NCI-H146 treated with DMSO at 0.1 percent for 48 hours (cell line): ENCODE measurements at regions not wholly inside any gene's neighbourhood (a gene's known extent, or its start where the extent isn't known, plus 50 kb on each side); places are given as distances from the start of the nearest gene placed in this dataset.

Experiments used
- DNase-seq: peaks from one replicate; lab custom pipeline; 2025; ENCODE audit not compliant: unreplicated experiment; lab: John Stamatoyannopoulos, UW

DNA sequence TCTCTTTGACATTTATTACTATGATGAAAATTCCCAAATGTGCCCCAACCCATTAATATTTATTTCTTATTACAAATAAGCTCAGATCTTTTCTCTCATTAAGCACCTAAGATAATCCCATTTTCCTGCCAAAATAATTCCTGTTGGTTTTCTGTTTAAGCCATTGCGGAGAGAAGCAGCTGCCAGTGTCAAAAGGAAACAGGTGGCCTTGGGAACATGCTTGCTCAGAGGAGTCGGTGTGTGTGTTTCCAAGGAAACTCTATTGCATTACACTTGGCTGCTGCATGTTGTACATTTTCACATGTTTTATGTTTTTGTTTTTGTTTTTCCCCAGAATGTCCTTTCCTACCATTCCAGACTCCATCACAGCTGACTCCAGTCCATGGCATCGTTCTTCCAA, 56.4 kb downstream of the CD24 start:
- peak; percentile 33 for DNase-seq

DNA sequence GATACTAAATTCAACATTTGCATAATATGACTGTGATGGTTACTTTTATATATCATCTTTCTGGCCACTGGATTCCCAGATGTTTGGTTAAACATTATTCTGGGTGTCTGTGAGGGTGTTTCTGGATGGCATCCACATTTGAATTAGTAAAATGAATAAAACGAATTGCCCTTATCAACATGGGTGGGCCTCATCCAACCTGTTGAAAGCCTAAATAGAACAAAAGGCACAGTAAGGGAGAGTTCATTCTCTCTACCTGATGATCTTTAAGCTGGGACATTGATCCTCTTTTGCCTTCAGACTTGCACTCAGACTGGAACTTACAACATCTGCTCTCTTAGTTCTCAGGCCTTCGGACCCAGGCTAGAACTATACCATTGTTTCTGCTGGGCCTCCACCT, 57.6 kb downstream of the CD24 start:
- DNase-seq, result no peak

DNA sequence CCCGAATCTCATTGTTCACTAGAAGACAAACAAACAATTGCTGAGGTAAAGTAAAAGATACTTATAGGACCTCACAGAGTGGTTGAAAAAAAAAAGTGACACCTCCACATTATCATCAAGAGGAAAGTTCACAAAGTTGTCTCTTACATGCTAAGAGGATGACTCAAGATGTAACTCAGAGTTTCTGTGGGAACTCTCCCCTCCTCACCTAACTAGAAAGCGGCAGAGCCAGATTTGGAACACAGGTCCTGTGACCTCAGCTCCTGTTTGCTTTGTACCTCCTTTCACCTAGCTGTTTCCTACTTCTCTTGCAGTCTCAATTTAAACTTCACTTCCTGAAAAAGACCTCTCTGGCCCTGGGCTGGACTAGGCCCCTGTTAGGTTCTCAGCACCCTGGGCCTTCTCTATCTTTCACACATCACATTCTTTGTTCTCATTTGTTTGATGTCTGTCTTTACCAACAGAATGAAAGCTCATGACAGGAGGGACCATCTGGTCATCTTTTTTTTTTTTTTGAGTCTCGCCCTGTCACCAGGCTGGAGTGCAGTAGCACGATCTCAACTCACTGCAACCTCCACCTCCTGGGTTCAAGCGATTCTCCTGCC, 60.8 kb downstream of the CD24 start:
- no peak for DNase-seq

DNA sequence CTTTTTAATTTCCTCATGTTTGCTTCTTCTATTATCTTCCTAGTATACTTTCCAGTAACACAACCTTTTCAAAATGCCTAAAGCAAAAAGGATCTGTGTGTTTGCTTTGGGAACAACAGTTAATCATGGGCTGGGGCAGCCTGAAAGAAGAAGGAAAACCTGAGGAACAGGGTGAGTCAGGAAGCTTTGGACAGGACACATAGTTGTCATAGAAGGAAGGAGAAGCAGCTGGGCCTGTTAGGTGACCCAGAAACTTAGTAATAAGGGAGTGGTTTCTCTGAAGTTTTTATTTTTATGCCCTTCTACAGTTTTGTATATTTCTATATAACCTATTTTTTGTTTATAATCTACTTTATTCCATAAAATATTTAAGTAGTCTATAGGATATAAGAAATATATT, 61.4 kb downstream of the CD24 start:
- DNase-seq, result no peak

DNA sequence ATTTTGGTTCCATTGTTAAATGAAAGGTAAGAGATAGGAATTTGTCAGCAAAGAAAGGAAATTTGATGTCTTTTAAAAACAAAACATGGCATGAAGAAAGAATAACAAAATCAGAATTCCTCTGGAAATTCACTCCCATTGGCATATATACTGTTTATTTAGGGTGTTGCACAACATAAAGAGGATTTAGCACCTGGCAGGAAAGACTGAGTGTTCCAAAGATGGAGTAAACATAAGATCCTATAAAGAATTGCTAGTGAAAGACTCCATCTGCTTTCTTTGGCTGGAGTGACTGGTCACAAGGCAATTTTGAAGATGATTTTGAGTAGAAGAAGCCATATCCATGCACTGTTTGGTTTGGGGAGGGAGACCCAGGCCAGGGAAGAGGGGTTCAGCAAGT, 62.4 kb downstream of the CD24 start:
- no peak for DNase-seq

DNA sequence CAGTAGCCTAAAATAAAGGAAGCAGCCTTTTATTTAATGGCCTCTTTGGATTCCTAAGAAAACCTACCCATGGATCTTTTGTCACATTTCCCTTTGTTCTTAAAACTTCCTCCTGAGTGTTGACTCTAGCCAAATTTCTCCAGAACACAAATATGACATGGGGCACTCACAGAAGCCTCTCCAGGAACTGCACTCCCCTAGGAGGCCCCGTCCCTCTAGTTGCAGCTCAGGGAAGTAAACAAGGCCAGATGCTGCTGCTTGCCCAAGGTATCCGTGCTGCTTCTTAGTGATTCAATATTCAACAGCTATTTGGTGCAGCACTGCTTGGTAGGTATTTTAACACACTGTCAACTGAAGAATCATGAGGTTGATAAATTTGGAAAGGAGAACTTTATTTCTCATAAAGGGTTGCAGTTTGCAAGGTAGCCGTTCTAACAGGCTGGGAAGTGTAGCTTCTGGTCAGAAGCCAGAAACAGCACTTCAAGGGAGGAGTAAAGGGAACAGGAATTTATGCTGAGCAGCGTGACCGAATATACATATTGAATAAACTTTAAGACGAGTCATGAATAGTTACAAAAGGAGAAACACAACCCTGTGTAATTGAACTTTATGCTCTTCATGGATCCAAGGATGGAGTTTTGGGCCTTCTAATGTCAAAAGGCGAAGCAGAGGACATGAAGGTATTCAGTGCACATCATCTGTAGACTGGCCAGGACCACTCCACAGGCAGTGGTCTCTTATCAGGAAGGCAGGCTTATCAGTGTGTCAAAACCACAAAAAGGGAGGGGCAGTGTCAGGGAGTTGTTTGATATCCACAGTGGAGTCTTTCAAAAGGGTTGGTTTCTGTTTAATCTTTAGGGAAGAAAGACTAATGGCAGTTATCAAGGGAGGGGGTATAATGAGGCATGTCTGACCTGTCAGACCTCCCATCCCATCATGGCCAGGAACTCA, 63.3 kb downstream of the CD24 start:
- peak; percentile 48 for DNase-seq

DNA sequence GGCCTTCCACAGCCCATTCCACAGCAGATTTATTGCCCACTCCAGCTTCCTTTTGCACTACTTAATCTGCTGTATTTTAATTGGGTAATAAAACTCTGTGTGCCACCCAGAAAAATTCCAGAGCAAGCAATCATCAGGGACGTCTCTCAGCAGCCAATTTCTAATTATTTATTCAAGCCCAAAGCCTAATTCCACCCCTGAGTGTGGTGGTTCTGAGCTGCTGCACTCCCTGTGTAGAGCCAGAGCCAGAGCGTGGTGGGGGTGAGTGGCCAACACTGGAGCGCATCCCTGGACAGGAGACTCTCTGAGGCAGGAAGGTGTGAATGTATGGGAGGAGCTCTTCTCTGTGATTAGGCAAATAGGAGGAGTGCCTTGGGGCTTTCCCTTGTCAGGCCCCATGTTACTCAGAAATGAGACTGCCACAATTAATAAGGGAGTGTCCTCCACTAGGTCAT, 66.1 kb downstream of the CD24 start:
- peak; percentile 20 for DNase-seq

DNA sequence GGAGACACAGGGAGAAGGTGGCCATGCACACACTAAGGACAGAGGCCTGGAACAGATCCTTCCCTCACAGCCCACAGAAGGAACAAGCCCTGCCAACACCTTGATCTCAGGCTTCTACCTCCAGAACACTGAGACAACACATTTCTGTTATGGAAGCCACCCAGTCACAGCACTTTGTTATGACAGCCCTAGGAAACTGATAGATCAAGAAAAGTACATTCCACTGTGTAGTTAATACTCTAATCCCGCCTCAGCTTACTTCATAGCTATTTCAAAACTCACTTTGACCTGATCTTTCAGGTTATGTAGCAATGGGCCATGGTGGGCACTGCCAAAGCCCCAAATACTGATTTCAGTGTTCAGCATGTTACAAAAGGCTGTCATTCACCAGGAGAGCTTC, 66.8 kb downstream of the CD24 start:
- DNase-seq, result no peak

DNA sequence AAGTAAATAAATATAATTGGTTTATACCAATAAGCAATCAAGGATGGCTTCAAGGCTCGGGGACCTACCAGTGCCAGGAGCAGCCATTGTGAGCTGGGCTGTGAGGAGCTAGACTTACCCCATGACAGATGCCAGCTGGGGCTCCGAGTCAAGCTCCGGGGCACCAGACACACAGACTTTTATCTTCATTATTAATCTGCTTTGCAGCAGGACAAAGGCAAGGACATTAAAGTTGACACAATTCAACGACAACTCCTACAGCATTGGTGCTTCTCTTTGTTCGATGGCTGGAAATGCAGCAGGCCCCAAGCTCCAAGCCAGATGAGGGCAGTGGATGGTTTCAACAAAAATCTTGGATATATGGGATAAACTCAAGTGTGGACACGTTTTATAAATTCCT, 68.3 kb downstream of the CD24 start:
- no peak for DNase-seq

DNA sequence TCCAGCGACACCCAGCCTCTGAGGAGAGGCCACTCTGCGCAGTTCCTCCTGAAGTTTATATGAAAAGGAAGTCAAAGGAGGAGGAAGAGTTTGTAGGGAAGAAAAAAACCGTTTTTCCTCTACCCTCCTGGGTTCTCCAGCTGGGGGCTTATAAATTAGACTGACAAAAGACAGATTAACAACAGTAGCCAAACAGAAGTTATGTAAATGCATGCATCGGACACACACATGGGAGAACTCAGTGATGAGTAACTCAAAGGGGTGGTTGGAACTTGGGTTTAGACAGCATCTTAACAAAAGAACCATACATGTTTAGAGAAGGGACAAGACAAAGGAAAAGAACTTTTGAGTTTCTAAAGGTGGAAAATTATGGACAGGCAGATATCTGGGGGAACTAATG, 71.2 kb downstream of the CD24 start:
- no peak for DNase-seq

DNA sequence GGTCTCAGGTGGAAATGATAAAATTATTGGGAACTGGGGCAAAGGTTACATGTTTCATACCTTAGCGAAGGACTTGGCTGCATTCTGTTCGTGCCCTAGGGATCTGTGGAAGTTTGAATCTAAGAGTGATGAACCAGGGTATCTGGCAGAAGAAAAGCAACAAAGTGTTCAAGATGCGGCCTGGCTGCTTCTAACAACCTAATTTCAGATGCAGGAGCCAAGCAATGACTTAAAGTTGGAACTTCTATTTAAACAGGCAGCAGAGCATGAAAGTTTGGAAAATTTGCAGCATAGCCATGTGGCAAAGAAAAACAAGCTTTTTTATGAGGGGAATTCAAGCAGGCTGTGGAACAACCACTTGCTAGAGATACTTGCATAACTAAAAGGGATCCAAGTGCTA, 73.5 kb downstream of the CD24 start:
- no peak for DNase-seq

DNA sequence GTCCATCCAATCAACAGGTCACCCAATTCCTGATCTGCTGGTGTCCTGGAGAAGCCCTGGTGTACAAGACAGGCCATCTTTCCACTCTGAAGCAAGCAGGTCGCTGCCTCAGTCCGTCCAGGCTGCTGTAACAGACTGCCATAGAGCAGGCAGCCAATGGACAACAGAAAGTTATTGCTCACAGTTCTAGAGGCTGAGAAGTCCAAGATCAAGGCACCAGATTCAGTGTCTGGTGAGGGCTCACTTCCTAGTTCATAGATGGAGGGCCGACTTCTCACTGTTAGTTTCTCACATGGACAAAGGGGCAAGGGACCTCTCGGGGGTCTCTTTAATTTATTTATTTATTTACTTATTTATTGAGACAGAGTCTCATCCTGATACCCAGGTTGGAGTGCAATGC, 74.8 kb downstream of the CD24 start:
- no peak for DNase-seq

DNA sequence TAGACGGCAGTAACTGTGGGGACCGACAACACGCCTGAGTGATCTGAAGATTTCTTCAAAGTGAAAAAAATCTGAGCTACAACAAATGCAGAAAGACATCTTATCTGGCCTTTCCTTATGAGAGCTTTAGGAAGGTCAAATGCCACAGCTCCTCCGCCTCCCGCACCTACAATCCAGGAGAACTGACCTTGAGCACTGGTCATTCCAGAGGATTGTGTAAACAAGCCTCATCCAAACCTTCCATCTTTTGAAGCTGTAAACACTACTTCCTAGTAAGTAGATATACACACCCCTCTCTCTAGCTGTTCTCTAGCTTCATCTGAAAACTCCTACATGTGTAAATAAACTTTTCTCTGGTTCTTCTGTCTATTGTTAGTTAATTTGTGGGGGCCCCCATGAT, 76.9 kb downstream of the CD24 start:
- no peak for DNase-seq

DNA sequence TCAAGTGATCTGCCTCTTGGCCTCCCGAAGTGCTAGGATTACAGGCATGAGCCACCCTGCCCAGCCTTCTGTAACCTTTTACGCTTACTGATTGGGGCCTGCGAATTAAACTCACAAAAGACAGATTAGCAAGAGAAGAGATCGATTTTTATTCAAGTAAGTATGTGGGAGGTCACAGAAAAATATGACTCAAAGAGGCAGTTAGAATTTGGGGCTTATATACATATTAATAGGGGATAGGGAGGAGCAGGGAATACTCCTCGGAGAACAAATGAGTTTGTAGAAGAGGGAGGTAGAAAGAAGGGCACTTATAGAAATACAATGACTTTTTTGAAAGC, 78.9 kb downstream of the CD24 start:
- DNase-seq, result no peak

DNA sequence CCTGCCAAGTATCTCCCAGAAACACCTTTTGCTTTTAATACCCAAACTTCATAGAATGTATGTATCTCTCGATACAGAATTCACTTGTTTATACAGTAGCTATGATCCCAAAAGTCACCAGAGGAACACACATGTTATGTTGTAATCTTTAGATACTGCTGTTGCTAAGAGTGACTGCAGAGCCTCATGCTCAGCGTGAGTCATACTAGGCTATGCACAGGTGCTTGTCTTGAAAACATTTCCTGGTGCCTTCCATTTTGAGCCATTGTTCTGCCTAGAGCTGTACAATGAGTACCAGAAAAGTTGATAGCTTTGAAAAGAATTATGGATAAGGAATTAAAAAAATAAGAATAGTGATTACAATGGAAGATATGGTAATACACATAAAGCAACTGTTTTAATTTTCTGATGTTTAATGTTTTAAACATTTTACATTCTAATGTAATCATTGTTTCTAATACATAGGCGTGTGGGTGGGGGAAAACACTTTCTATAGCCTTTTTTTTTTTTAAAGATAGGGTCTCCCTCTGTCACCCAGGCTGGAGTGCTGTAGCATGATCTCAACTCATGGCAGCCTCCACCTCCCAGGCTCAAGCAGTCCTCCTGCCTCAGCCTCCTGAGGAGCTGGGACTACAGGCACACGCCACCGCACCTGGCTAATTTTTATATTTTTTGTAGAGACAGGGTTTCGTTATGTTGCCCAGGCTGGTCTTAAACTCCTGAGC, 79.4 kb downstream of the CD24 start:
- DNase-seq, result no peak

DNA sequence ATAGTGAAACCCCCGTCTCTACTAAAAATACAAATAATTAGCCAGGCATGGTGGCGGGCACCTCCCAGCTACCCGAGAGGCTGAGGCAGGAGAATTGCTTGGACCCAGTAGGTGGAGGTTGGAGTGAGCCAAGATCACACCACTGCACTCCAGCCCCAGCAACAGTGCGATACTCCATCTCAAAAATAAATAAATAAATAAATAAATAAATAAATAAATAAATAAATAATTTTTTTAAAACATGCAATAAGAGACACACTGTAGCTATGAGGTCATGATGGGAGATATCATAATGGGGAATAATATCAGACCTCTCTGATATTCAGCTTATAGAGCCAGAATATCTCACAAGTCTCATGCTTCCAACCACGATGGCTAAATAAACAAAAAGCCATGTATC, 82.3 kb downstream of the CD24 start:
- no peak for DNase-seq

DNA sequence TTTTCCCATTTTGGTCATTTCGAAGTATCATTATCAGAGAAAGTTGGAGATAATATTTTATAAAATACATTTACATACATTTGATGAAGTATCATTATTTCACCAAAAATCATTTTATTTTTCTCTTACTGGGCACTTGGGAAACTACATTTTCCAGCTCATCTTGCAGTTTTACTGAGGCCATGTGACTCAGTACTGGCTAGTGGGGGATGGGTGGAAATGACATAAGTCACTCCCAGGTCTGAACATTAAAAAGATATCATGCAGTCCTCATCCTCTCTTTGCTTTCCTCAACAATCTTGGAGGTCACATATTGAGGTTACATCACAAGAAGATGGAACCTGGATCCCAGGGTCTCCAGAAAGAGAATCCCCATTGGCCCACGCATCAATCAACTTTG, 84.1 kb downstream of the CD24 start:
- no peak for DNase-seq

DNA sequence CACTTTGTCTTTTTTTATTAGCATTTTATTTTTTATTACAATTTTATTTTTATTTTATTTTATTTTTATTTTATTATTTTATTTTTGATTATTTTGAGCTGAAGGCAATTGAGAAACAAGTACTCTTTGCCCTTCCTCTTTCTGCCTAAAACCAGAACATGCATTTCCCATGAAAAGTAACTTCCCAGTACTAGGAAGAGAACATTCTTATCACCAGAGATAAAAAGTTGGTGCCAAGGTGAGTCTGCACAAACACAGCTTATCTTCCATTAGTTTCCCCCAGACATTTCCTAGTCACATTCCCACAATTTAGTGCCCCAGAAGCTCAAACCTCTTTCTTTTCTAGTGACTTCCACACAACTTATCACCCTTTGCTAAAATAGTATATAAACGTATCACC, 84.8 kb downstream of the CD24 start:
- DNase-seq, result no peak

DNA sequence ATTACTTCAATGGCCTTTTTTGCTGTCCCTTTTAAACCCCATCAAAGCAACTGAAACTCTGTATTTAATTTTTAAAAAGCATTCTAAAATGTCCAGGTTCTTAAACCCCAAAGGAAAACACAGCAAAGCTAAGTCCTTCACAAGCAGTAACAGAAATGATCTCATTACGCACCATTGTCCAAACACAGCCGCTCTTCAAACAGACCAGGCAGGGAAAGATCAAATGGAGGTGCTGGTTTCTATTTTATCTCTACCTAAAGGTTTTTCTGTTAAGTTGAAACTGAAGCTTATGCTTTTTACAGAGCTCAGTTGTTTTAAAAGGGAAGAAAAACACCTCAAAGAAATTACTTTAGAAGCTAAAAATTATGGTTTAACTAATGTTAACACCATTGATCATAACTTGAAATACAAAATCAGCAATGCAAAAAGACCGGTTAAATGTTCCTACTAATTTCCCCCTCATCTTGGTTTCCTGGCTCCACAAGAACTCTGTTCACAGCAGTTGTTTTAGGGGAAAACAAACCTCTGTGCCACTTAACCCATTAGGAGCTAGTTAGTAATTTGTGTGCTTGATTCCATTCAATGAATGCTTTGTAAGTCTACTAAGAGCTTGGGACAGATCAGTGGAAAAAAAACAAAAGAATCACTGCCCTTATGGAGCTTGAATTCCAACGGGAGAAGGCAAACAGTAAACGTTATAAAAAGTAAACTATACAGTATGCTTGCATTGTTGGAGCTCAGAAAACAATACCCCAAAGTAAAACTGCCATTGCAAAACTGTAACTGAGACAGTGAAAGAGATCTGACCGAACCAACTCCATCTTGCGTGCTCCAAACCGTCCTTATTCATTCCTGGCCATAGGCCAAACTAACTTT, 87.4 kb downstream of the CD24 start:
- DNase-seq, result peak; percentile 78

DNA sequence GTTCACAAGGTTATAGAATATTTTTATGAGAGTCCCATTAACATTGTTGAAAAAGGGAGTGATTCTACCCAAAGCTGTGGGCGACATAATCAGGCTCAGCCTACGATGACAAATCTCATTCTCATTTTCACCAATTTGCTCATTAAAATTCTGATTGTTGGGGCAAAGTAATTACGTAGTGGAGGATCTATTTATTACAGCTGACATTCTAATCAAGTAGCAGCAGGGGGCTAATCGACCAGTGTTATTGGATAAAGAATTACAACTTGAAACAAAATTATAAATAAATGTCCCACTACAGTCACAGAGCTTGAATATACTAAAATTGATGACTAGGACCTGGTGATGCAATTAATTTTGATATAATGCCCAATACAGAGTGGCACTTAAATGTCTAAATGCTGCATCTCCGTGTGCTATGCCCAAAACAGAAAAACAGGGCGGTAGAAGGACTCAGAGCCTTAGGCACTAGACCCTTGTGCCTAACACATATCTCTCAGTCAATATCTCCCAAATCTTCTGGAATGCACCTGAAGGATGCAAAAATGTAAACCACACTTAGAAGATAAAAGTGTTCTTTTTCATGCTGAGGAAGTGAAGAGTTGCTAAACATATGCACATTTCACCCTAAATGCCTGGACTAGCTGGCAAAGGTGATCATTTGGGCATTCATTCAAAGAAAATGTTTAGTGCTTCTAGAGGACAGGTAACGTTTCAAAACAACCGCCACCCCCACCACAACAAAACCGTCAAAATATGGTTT, 88.3 kb downstream of the CD24 start:
- DNase-seq, result peak; percentile 46
